CD4-positive, alpha-beta T cell treated with Interleukin-2 at 100 ng/mL for 4 hours (primary cell): ENCODE measurements at regions not wholly inside any gene's neighbourhood (a gene's known extent, or its start where the extent isn't known, plus 50 kb on each side); places are given as distances from the start of the nearest gene placed in this dataset.

Experiments
- DNase-seq: peaks from one replicate; pipeline ENCODE4 v3.0.0-alpha.2; 2020; ENCODE audit warnings: low spot score

GRCh38 chr19:31981545-31981944, 363.9 kb upstream of the ZNF507 start:
- no peak for DNase-seq

GRCh38 chr19:31983647-31984046, 361.8 kb upstream of the ZNF507 start:
- DNase-seq = no peak

- DNase-seq = no peak
Measured at GRCh38 chr19:31985001-31985605, 360.3 kb upstream of the ZNF507 start.

GRCh38 chr19:31986951-31987350, 358.5 kb upstream of the ZNF507 start:
- DNase-seq = no peak

DNA sequence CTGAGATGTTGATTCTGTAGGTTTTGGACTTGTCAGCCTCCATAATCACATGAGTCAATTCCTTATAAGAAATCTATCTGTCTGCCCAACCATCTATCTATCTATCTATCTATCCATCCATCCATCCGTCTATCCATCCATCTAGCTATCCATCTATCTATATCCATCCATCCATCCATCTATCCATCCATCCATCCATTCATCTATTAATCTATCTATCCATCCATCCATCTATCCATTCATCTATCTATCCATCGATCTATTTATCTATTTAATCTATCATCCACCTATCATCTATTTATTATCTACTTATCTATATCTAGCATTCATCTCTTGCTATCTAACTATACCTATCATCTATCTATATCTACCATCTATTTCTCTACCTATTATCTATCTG, 357.2 kb upstream of the ZNF507 start:
- DNase-seq = no peak

GRCh38 chr19:31991984-31992655, 353.3 kb upstream of the ZNF507 start:
- no peak for DNase-seq

GRCh38 chr19:31992750-31993149, 352.7 kb upstream of the ZNF507 start:
- DNase-seq = no peak

GRCh38 chr19:31995546-31995945, 349.9 kb upstream of the ZNF507 start:
- DNase-seq = no peak

- no peak for DNase-seq
Measured at GRCh38 chr19:32010071-32010470, 335.3 kb upstream of the ZNF507 start.

DNA sequence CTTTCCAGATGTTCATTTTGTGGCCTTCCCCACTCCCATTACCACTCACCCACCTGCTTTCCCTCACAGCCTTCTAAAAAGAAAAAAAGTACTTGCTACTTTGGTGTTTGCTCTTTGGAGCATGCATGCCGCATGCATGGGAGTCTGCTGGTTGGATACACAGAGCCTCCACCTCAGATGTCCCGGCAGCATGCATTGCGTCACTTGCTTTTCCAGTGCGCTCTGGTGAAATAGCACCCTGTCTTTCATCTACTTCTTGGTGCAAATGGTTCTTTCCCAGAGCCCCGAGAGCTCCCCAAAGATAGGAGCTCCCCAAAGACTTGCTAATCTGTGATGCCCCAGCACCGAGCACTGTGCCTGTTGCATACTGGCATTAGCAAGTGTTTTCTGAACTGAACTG, 333.2 kb upstream of the ZNF507 start:
- no peak for DNase-seq

DNA sequence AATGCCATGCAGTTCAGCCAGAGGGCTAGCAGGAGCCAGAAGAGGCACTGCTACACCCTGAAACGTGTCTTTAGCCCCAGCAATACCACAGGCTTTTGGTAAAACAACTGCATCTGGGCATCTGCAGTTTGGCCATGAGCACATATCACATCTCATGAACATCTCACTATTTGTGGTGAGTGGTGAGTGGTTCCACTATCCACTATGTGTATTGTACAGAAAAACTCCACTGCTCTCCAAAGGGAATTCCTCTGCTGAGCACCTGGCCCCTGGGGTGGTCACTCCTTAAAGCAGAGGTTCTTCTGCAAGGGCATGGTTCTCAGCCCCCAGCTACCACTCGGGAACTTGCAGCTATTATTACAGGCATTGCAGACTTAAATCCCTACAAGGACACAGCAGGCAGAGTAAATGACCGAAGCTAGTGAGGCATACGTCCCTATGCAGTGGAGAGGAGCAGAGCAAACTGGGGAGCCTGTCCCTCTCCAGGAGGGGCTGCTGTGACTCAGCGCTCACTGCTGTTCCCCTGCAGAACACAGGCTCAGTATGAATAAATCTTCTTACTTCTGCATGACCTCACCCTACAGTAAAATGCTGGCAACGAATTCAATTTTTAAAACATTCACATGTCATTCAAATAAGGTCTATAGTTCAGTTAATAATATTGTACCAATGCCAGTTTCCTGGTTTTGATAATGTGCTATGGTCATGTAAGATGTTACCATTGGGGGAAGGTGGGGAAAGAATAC, 332.4 kb upstream of the ZNF507 start:
- no peak for DNase-seq

GRCh38 chr19:32017176-32017953, 328.0 kb upstream of the ZNF507 start:
- DNase-seq = no peak

DNA sequence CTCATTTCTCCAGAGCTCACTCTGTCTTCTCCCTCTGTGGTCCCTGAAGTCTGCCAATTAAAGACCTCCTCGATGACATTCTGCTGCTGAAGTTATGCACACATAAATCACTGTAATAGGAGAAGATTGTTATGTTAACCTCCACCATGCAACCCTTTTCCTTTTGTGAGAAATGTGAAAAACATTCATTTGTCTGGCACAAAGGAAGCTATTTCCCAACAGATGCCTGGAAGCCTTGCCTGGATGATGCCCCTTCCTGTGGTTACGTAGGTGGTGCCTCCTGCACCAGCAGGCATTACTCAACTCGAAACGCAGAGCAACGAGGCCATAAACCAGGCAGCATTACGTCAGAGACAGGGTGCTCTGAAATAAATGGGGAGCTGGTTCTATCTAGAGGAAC, 327.4 kb upstream of the ZNF507 start:
- DNase-seq = no peak

DNA sequence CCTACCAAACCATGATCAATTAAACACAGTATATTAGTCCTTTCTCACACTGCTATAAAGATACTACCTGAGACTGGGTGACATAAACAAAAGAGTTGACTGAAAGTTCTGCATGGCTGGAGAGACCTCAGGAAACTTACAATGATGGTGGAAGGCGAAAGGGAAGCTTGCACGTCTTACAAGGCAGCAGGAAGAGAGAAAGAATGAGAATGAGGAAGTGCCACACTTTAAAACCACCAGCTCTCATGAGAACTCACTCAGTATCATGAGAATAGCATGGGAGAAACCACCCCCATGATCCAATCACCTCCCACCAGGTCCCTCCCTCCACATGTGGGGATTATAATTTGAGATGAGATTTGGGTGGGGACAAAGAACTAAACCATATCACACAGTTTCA, 324.9 kb upstream of the ZNF507 start:
- no peak for DNase-seq

DNA sequence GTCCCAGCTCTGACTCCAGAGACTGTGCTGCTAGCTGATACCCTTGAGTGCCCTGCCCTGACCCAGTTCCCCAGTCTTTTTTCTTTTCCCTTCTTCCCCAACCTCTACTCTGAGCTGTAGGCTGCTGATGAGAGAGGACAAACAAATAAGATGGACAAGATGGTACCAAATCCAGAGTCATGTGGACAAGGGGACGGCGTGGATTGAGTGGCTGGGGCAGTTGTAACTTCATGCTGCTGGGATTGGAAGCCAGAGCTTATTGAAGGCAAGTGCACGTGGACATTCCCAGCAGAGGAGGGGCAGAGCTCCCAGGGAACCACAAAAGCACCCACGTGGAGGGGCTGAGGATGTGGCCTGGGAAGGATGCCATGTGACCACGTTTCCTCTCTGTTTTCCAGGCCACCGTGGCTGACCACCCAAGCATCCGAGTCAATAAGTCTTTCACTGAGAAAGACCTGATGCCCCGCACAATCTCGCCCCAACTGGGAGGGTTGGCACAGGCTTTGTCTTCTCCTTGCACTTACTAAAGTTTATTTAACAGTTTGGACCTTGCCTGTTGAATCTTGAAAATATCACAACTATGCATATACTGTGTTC, 323.3 kb upstream of the ZNF507 start:
- DNase-seq = no peak

DNA sequence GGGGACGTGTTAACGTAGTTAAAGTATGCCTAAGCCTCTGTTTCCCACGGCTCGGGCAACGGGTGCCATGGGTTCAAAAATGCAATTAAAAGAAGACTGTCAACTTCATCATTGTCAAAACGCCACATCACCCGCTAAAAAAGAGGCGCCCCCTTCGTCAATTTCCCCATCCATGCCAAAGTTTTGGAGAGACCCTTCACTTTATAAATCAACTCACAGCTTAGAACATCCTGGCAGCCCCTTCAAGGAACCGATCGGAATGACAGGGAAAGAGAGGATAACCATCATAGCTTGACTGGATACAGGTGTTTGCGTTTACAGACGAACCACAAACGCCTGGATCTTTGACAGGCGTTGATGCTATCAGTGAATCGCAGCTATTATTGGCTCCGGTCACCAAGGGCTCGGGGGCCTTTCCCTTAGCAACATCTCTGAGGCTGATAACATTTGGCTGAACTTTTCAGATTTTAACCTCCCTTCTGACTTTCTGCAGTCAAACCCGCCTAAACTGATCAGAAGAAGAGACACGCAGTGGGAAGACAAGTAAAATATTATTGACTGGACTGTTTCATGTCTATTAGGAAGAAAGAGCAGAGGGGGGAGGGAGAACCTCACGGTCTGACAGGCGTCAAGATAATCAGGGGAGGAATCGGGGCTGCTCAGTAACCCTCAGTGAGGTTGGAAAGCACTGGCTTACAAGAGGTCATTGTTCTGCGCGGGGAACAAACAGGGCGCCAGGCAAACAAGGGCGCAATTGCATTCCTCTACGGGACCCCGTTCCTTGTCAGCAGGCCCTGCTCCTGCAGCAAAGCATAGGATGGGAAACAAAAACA, 322.5 kb upstream of the ZNF507 start:
- DNase-seq = no peak

- no peak for DNase-seq
Measured at GRCh38 chr19:32023564-32023832, 321.9 kb upstream of the ZNF507 start.

DNA sequence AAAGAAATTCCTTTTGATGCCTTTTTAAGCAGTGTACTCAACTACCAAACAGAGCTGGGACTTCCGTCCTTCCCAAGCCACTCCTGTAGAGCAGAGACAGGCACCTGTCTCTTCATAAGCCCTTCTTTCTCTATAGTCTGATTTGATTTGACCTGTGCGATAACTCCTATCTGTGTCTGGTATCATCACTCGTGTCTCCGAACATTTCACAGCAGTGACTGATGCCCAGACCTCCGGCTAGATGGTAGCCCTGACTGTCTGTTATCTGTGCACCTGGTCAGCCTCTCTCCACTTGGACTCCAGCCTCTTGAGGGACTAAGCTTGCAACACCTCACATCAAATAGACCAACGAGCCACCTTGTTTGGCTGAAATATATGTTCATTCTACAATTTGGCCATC, 316.2 kb upstream of the ZNF507 start:
- no peak for DNase-seq

- DNase-seq = no peak
Measured at GRCh38 chr19:32032561-32032960, 312.8 kb upstream of the ZNF507 start.

- DNase-seq = no peak
Measured at GRCh38 chr19:32035626-32036025, 309.8 kb upstream of the ZNF507 start.
